ENCODE measurements at regions not wholly inside any gene's neighbourhood (a gene's known extent, or its start where the extent isn't known, plus 50 kb on each side); places are given as distances from the start of the nearest gene placed in this dataset.

- in situ Hi-C loops (cut with MboI; ENCODE audit: low sequenced_read_pairs, unreplicated experiment), result no loop called here
- no peak for DNase-seq (ENCODE audit: low spot score)
- TF ChIP-seq, protein P1, sequence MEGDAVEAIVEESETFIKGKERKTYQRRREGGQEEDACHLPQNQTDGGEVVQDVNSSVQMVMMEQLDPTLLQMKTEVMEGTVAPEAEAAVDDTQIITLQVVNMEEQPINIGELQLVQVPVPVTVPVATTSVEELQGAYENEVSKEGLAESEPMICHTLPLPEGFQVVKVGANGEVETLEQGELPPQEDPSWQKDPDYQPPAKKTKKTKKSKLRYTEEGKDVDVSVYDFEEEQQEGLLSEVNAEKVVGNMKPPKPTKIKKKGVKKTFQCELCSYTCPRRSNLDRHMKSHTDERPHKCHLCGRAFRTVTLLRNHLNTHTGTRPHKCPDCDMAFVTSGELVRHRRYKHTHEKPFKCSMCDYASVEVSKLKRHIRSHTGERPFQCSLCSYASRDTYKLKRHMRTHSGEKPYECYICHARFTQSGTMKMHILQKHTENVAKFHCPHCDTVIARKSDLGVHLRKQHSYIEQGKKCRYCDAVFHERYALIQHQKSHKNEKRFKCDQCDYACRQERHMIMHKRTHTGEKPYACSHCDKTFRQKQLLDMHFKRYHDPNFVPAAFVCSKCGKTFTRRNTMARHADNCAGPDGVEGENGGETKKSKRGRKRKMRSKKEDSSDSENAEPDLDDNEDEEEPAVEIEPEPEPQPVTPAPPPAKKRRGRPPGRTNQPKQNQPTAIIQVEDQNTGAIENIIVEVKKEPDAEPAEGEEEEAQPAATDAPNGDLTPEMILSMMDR (IDR thresholded peaks at IDR 0.05; ENCODE audit: borderline replicate concordance, control extremely low read depth, extremely low read depth, insufficient read depth, missing control alignments), result no peak
Measured at GRCh38 chr12:108442067-108442466, 73.0 kb upstream of the FICD start.

GRCh38 chr12:108441549-108441948 is 73.5 kb upstream of the FICD start:
- TF ChIP-seq, protein P1 (IDR thresholded peaks at IDR 0.05; ENCODE audit: borderline replicate concordance, control extremely low read depth, extremely low read depth, insufficient read depth, missing control alignments), result no peak
- in situ Hi-C loops (cut with MboI; ENCODE audit: low sequenced_read_pairs, unreplicated experiment), result no loop called here
- DNase-seq (ENCODE audit: low spot score), result no peak

GRCh38 chr12:108440736-108441135 is 74.3 kb upstream of the FICD start:
- no peak for DNase-seq (ENCODE audit: low spot score)

DNA sequence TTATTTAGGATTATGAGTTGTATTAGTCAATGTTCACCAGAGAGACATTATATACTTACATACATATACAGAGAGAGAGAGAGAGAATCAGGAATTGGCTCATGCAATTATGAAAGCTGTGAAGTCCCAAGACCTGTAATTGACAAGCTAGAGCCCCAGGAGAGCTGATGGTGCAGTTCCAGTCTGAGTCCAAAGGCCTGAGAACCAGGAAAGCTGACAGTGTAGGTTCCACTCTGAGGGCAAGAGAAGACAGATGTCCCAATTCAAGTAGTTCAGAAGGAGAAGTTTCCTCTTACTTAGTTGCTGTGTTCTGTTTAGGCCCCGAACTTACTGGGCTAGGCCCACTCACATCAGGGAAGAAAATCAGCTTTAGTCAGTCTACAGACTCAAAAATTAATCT is 76.4 kb upstream of the FICD start:
- no peak for DNase-seq (ENCODE audit: low spot score)
- in situ Hi-C loops (cut with MboI; ENCODE audit: low sequenced_read_pairs, unreplicated experiment), result no loop called here
- TF ChIP-seq, protein P1 (IDR thresholded peaks at IDR 0.05; ENCODE audit: borderline replicate concordance, control extremely low read depth, extremely low read depth, insufficient read depth, missing control alignments), result no peak

More at GRCh38 chr12:108440736-108441135, 74.3 kb upstream of the FICD start:
- in situ Hi-C loops (cut with MboI; ENCODE audit: low sequenced_read_pairs, unreplicated experiment), result no loop called here
- TF ChIP-seq, protein P1 (IDR thresholded peaks at IDR 0.05; ENCODE audit: borderline replicate concordance, control extremely low read depth, extremely low read depth, insufficient read depth, missing control alignments), result no peak

DNA sequence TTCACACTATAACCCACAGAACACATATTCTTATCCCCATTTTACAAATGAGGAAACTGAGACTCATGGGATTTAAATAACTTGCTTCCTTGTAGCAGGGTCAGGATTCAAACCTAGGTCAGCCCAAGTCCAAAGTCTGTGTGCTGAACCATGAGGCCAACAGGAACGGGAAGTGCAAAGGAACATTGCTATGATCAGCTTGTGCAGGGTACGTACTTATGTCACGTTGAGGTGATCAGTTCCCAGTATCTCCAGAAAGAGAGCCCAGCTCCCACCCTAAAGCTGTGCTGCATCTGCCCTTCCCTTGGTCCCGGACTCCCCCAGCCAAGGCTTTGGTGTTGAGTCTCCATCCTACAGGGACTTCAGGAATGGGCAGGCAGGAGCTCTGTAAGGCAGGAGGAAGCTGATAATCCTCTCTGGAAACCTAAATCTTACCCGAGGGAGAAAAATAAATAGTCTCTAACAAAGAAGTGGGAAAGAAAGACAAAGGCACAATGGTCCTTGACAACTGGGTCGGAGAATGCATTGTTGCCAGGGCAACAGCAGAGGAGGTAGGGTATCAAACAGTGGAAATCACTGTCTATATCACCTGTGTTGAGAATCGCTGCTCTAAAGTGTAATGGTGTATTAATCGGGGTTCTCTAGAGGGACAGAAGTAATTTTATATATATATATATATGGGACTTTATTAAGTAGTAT is 82.5 kb upstream of the FICD start:
- TF ChIP-seq, protein P1 (IDR thresholded peaks at IDR 0.05; ENCODE audit: borderline replicate concordance, control extremely low read depth, extremely low read depth, insufficient read depth, missing control alignments), result no peak
- in situ Hi-C loops (cut with MboI; ENCODE audit: low sequenced_read_pairs, unreplicated experiment), result no loop called here
- no peak for DNase-seq (ENCODE audit: low spot score)

GRCh38 chr12:108430926-108431325 is 84.2 kb upstream of the FICD start:
- TF ChIP-seq, protein P1 (IDR thresholded peaks at IDR 0.05; ENCODE audit: borderline replicate concordance, control extremely low read depth, extremely low read depth, insufficient read depth, missing control alignments), result no peak
- DNase-seq (ENCODE audit: low spot score), result no peak
- in situ Hi-C loops (cut with MboI; ENCODE audit: low sequenced_read_pairs, unreplicated experiment), result no loop called here
